Thoracic aorta (tissue), 2 donors: ENCODE measurements at regions not wholly inside any gene's neighbourhood (a gene's known extent, or its start where the extent isn't known, plus 50 kb on each side); places are given as distances from the start of the nearest gene placed in this dataset.

Experiments
- ATAC-seq: fragments of 150-250 bp; one replicate; pipeline ENCODE4 v1.8.0; 2017; ENCODE audit warnings: low read depth; ENCODE audit not compliant: insufficient number of reproducible peaks, low FRiP score
- DNase-seq: peaks from one replicate; pipeline ENCODE4 v3.0.0-alpha.2; 2020; ENCODE audit warnings: low spot score
- H3K27ac ChIP-seq, 2 donors: fragments of 200-600 bp; sonication (generic); 1 replicate in 1 of 2; 2 replicates in 1 of 2; pipeline ENCODE4 v1.5.1; 2016; ENCODE audit warnings: mild to moderate bottlenecking in 2 of 2, moderate library complexity in 2 of 2
- H3K27me3 ChIP-seq: fragments of 200-600 bp; sonication (generic); replicated peaks from 2 replicates; pipeline ENCODE4 v1.6.0; 2016; ENCODE audit warnings: mild to moderate bottlenecking; ENCODE audit not compliant: insufficient read depth
- H3K36me3 ChIP-seq: fragments of 200-600 bp; sonication (generic); one replicate; pipeline ENCODE4 v1.5.1; 2016
- H3K4me1 ChIP-seq, 2 donors: fragments of 200-600 bp; sonication (generic); 1 replicate in 1 of 2; 2 replicates in 1 of 2; pipeline versions ENCODE4 v1.5.1 to v1.6.0; 2016; ENCODE audit warnings: low read depth in 2 of 2, mild to moderate bottlenecking in 1 of 2; ENCODE audit not compliant: control insufficient read depth in 1 of 2
- H3K4me3 ChIP-seq: fragments of 200-600 bp; sonication (generic); 2 replicates; pipeline ENCODE4 v1.5.1; 2016; ENCODE audit warnings: mild to moderate bottlenecking
- H3K9me3 ChIP-seq: fragments of 200-600 bp; sonication (generic); 2 replicates; pipeline ENCODE4 v1.5.1; 2016
- CTCF ChIP-seq: fragments of 200-600 bp; sonication (generic); IDR thresholded peaks from one replicate; pipeline ENCODE4 v1.5.1; 2019; ENCODE audit warnings: antibody characterized with exemption

- no peaks in the 10 kb centered on the region for H3K36me3 ChIP-seq
- H3K4me1 ChIP-seq = no peaks in the 10 kb centered on the region
- H3K27me3 ChIP-seq = no peaks in the 10 kb centered on the region
- H3K27ac ChIP-seq = no peak overlapping the region
- TF ChIP-seq CTCF = no peak
- ATAC-seq (no peak), DNase-seq (no peak)
- no peaks in the 10 kb centered on the region for H3K9me3 ChIP-seq
- H3K4me3 ChIP-seq = no peak overlapping the region
These were observed 815.9 kb downstream of the KCNA4 start for GRCh38 chr11:29200791-29201562.

GRCh38 chr11:29190313-29190712 lies 826.5 kb downstream of the KCNA4 start:
- no peaks in the 10 kb centered on the region for H3K9me3 ChIP-seq
- H3K36me3 ChIP-seq = no peaks in the 10 kb centered on the region
- no peak overlapping the region for H3K27ac ChIP-seq
- no peaks in the 10 kb centered on the region for H3K4me1 ChIP-seq
- ATAC-seq = no peak
- H3K4me3 ChIP-seq = no peak overlapping the region
- no peak for TF ChIP-seq CTCF
- no peaks in the 10 kb centered on the region for H3K27me3 ChIP-seq
- DNase-seq = no peak

- Histone ChIP-seq H3K27ac (no peak overlapping the region), H3K27me3 (no peaks in the 10 kb centered on the region), H3K9me3 (no peaks in the 10 kb centered on the region), H3K4me3 (no peak overlapping the region), H3K36me3 (no peaks in the 10 kb centered on the region), H3K4me1 (no peaks in the 10 kb centered on the region)
- no peak for ATAC-seq
- no peak for TF ChIP-seq CTCF
- no peak for DNase-seq
These were observed 829.6 kb downstream of the KCNA4 start for GRCh38 chr11:29187215-29187614.

GRCh38 chr11:29184939-29185890 lies 831.6 kb downstream of the KCNA4 start:
- no peak for ATAC-seq
- Histone ChIP-seq H3K36me3 (no peaks in the 10 kb centered on the region), H3K9me3 (no peaks in the 10 kb centered on the region), H3K4me3 (no peak overlapping the region), H3K27me3 (no peaks in the 10 kb centered on the region), H3K27ac (no peak overlapping the region), H3K4me1 (no peaks in the 10 kb centered on the region)
- TF ChIP-seq CTCF = no peak
- no peak for DNase-seq

GRCh38 chr11:29183301-29183700 lies 833.5 kb downstream of the KCNA4 start:
- H3K36me3 ChIP-seq = no peaks in the 10 kb centered on the region
- no peak overlapping the region for H3K27ac ChIP-seq
- ATAC-seq = no peak

More at GRCh38 chr11:29183301-29183700, 833.5 kb downstream of the KCNA4 start:
- no peak overlapping the region for H3K4me3 ChIP-seq
- no peak for TF ChIP-seq CTCF
- H3K27me3 ChIP-seq = no peaks in the 10 kb centered on the region
- H3K9me3 ChIP-seq = no peaks in the 10 kb centered on the region
- no peaks in the 10 kb centered on the region for H3K4me1 ChIP-seq
- no peak for DNase-seq
